ENCODE measurements at regions not wholly inside any gene's neighbourhood (a gene's known extent, or its start where the extent isn't known, plus 50 kb on each side); places are given as distances from the start of the nearest gene placed in this dataset.
A peak's percentile ranks its signal among the peaks of the same experiment; 100 is the strongest.

- DNase-seq (ENCODE audit: low read depth, low spot score): no peak
- in situ Hi-C loops (cut with HindIII; ENCODE audit: low pct_unique_long_range_greater_than_20kb, low sequenced_read_pairs): no loop called here
These were observed 212.2 kb upstream of the RAB4A start for GRCh38 chr1:229058729-229059128.

- no peak for DNase-seq (ENCODE audit: low read depth, low spot score)
- in situ Hi-C loops (cut with HindIII; ENCODE audit: low pct_unique_long_range_greater_than_20kb, low sequenced_read_pairs): no loop called here
These were observed 211.0 kb upstream of the RAB4A start for GRCh38 chr1:229059671-229060539.

GRCh38 chr1:229062135-229062534 is 208.8 kb upstream of the RAB4A start:
- DNase-seq (ENCODE audit: low read depth, low spot score): no peak

GRCh38 chr1:229063154-229063773 is 207.6 kb upstream of the RAB4A start:
- in situ Hi-C loops (cut with HindIII; ENCODE audit: low pct_unique_long_range_greater_than_20kb, low sequenced_read_pairs): no loop called here
- DNase-seq (ENCODE audit: low read depth, low spot score): no peak

More at GRCh38 chr1:229062135-229062534, 208.8 kb upstream of the RAB4A start:
- in situ Hi-C loops (cut with HindIII; ENCODE audit: low pct_unique_long_range_greater_than_20kb, low sequenced_read_pairs): no loop called here

GRCh38 chr1:229064320-229065168 is 206.4 kb upstream of the RAB4A start:
- in situ Hi-C loops (cut with HindIII; ENCODE audit: low pct_unique_long_range_greater_than_20kb, low sequenced_read_pairs): no loop called here
- DNase-seq (ENCODE audit: low read depth, low spot score): no peak

- in situ Hi-C loops (cut with HindIII; ENCODE audit: low pct_unique_long_range_greater_than_20kb, low sequenced_read_pairs): no loop called here
- DNase-seq (ENCODE audit: low read depth, low spot score): no peak
These were observed 205.3 kb upstream of the RAB4A start for GRCh38 chr1:229065613-229066012.

GRCh38 chr1:229066591-229066990 is 204.3 kb upstream of the RAB4A start:
- in situ Hi-C loops (cut with HindIII; ENCODE audit: low pct_unique_long_range_greater_than_20kb, low sequenced_read_pairs): no loop called here

GRCh38 chr1:229067546-229067945 is 203.4 kb upstream of the RAB4A start:
- DNase-seq (ENCODE audit: low read depth, low spot score): no peak
- in situ Hi-C loops (cut with HindIII; ENCODE audit: low pct_unique_long_range_greater_than_20kb, low sequenced_read_pairs): no loop called here

More at GRCh38 chr1:229066591-229066990, 204.3 kb upstream of the RAB4A start:
- no peak for DNase-seq (ENCODE audit: low read depth, low spot score)

GRCh38 chr1:229068270-229068987 is 202.5 kb upstream of the RAB4A start:
- in situ Hi-C loops (cut with HindIII; ENCODE audit: low pct_unique_long_range_greater_than_20kb, low sequenced_read_pairs): no loop called here
- peak; percentile 20 for DNase-seq (ENCODE audit: low read depth, low spot score)

- in situ Hi-C loops (cut with HindIII; ENCODE audit: low pct_unique_long_range_greater_than_20kb, low sequenced_read_pairs): no loop called here
- DNase-seq (ENCODE audit: low read depth, low spot score): no peak
These were observed 201.7 kb upstream of the RAB4A start for GRCh38 chr1:229069176-229069575.

- in situ Hi-C loops (cut with HindIII; ENCODE audit: low pct_unique_long_range_greater_than_20kb, low sequenced_read_pairs): no loop called here
- peak; percentile 88 for DNase-seq (ENCODE audit: low read depth, low spot score)
These were observed 200.7 kb upstream of the RAB4A start for GRCh38 chr1:229070168-229070567.

GRCh38 chr1:229073251-229073650 is 197.7 kb upstream of the RAB4A start:
- DNase-seq (ENCODE audit: low read depth, low spot score): no peak
- in situ Hi-C loops (cut with HindIII; ENCODE audit: low pct_unique_long_range_greater_than_20kb, low sequenced_read_pairs): no loop called here

- in situ Hi-C loops (cut with HindIII; ENCODE audit: low pct_unique_long_range_greater_than_20kb, low sequenced_read_pairs): no loop called here
- no peak for DNase-seq (ENCODE audit: low read depth, low spot score)
These were observed 195.7 kb upstream of the RAB4A start for GRCh38 chr1:229075217-229075616.

- in situ Hi-C loops (cut with HindIII; ENCODE audit: low pct_unique_long_range_greater_than_20kb, low sequenced_read_pairs): no loop called here
- no peak for DNase-seq (ENCODE audit: low read depth, low spot score)
These were observed 195.2 kb upstream of the RAB4A start for GRCh38 chr1:229075716-229076115.

- DNase-seq (ENCODE audit: low read depth, low spot score): no peak
- in situ Hi-C loops (cut with HindIII; ENCODE audit: low pct_unique_long_range_greater_than_20kb, low sequenced_read_pairs): no loop called here
These were observed 194.7 kb upstream of the RAB4A start for GRCh38 chr1:229076195-229076594.

- in situ Hi-C loops (cut with HindIII; ENCODE audit: low pct_unique_long_range_greater_than_20kb, low sequenced_read_pairs): no loop called here
- DNase-seq (ENCODE audit: low read depth, low spot score): no peak
These were observed 191.8 kb upstream of the RAB4A start for GRCh38 chr1:229079016-229079595.

- in situ Hi-C loops (cut with HindIII; ENCODE audit: low pct_unique_long_range_greater_than_20kb, low sequenced_read_pairs): no loop called here
- no peak for DNase-seq (ENCODE audit: low read depth, low spot score)
These were observed 190.6 kb upstream of the RAB4A start for GRCh38 chr1:229080361-229080760.

All from SK-MEL-5 (cell line).